HT-29 (cell line): ENCODE measurements at regions not wholly inside any gene's neighbourhood (a gene's known extent, or its start where the extent isn't known, plus 50 kb on each side); places are given as distances from the start of the nearest gene placed in this dataset.
"Not testable (repeated sequence)": the region's sequence is repeated elsewhere in the genome, so short reads cannot be mapped to it uniquely, and the experiment has no call there.

Source experiments
- DNase-seq: peaks from one replicate; pipeline ENCODE4 v3.0.0-alpha.2; 2015; ENCODE audit warnings: low spot score

GRCh38 chr11:81987829-81988472, 745.7 kb downstream of the FAM181B start:
- no peak for DNase-seq

DNA sequence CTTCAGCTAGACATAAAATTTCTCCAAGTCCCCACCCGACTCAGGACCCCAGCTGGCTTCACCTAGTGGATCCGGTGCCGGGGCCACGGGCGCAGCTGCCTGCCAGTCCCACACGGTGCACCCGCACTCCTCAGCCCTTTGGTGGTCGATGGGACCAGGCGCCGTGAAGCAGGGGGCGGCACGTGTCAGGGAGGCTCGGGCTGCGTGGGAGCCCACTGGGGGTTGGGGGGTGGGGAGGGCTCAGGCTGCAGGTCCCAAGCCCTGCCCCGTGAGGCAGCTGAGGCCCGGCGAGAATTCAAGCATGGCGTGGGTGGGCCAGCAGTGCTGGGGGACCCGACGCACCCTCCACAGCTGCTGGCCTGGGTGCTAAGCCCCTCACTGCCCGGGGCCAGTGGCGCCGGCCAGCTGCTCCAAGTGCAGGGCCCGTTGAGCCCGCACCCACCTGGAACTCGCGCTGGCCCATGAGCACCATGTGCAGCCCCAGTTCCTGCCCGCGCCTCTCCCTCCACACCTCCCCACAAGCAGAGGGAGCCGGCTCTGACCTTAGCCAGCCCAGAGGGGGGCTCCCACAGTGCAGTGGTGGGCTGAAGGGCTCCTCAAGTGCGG, 747.0 kb downstream of the FAM181B start:
- DNase-seq, result no peak

DNA sequence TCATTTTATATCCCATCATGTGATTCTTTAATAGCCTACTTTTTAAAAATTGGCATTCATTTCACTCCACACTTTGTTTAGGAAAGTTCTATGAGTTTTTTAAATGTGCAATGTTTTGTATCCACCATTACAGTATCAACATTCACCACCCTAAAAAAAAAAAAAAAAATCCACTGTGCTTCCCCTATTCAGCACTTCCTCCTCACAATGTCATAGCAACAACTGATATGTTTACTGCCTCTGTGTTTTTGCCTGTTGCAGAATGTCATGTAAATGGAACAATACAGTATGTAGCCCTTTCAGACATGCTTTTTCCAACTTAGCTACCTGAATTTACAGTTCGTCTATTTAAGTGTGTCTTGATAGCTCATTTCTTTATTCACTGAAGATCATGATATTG, 754.2 kb downstream of the FAM181B start:
- DNase-seq, result no peak

GRCh38 chr11:81975261-81975900, 758.3 kb downstream of the FAM181B start:
- DNase-seq, result no peak

DNA sequence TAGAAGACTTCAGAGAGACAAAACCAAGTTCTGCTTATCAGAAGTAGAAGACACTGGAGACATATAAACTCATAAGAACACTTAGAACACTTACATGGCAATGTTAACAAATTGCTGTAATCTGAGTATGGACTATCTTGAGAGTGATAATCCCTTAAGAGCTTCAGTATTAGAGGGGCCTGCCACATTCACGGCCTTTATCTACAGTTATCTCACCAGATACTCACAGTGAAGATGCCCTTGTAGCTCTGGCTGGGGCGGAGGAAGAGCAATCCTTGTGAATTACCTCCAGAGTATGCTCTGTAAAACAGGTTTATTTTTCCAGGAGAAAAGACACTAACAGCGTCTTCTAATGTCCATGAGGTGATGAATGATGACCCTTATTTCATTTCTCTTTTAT, 762.8 kb downstream of the FAM181B start:
- no peak for DNase-seq

DNA sequence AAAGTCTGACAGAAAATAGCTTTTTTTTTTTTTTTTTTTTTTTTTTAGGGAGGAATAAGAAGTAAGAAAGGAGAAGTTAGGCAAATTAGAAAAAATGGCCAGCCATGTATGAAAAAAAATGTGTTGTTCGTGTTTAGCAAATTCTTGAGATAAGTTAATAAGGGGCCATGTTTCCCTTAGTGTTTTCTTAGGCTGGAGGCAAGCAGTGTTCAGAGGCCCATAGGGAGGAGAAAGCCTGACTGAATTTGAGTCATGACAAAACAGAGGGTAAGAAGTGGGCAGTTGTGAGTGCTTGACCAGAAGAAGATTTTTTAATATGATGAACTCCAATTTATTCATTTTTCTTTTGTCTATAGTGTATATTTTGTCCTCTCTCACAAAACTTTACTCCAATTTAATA, 766.4 kb downstream of the FAM181B start:
- DNase-seq, result no peak

- DNase-seq, result no peak
Measured at GRCh38 chr11:81966340-81966739, 767.3 kb downstream of the FAM181B start.

DNA sequence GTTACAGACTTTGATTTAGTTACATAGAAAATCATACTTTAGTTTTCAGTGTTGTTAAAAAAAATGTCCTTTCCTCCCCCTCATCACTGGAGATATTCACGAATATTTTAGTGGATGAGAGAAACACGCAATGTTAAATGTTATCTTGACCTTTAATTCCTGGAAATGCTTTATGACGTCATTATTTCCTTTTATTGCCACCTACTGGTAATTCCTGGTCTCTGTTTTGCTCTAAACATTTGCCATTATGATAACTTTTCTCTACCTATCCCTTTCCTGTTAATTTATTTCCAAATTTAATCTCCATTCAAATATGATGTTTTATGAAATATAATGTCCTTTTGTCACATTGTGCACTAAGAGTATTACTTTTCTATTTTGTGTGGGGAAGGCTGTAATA, 770.6 kb downstream of the FAM181B start:
- peak; percentile 23 for DNase-seq

DNA sequence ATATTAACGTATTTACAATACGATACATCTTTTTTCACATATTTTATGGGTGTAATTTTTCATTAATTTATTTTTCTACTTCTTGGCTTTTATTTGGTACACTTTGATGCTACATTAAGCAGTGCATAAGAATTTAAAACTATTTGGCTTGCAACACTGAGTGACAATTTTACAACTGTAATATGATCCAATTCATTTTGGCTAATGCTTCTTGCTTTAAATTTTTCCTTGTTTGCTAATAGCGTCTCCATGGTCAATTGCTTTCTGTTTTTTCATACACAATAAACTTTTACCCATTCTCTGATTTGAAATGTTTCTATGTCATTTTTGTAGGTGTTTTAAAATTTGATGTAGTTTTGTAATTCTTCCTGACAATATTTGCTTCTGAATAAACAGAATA, 773.2 kb downstream of the FAM181B start:
- DNase-seq, result no peak

DNA sequence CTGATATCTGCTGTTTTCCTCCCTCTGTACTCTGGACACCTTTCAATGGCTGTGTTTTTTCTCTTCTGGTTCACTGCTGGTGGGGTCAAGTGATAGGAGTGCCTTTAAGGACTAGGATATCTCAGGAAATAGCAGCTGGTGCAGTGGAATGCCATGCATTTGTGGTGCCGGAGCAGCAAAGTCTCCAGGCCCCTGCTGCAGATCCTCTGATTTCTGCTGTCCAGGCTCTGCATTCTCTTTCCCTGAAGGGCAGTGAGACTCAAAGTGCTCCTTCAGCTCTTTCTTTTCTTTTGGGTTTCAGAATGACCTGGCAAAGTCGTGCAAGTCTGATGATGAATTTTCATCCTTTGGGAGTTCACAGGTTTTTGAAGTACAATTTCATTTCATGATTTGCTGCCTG, 774.3 kb downstream of the FAM181B start:
- no peak for DNase-seq

DNA sequence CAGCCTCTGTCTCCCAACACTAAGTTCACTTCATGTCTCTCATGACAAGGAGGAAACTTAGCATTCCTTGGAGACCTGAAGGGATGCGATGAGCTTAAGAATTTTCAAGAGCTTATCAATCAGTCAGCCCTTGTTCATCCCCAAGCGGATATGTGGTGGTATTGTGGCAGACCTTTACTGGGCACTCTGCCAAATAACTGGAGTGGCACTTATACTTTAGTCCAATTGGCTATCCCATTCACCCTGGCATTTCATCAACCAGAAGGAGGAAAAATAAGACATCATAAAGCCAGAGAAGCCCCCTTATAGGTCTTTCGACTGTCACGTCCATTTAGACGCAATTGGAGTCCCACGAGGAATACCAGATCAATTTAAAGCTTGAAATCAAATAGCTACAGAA, 779.4 kb downstream of the FAM181B start:
- DNase-seq, result not testable (repeated sequence)

DNA sequence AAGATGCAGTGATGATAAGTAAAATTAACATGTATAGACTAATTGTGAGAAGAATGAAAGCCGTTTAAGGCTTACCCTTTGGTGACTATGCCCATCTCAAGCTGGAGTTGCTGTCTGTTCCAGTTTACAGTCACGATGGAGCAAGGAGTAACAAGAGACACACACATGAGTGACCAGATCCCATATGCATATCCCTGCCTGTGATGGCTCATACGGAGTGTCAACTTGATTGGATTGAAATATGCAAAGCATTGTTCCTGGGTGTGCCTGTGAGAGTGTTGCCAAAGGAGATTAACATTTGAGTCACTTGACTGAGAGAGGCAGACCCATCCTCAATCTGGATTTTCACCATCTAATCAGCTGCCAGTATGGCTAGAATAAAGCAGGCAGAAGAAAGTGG, 786.8 kb downstream of the FAM181B start:
- no peak for DNase-seq

DNA sequence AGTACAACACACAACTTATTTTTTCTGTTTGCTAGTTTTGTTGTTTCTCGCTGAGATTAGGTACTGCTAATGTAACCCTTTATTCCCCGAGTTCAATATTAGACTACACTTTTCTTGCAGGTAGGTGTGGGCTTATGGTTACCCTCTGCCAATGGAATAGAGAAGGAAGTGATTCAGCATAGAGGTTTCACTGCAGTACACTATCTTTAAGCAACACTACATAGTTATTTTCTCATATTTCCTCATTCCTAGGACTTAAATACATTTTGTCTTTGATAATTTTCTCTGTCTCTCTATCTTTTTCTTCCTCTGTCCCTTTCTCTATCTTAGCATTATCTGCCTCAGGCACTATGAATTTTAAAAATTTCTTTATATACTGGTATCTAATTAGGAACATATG, 791.0 kb downstream of the FAM181B start:
- DNase-seq, result no peak

GRCh38 chr11:81941998-81942397, 791.7 kb downstream of the FAM181B start:
- DNase-seq, result no peak

- no peak for DNase-seq
Measured at GRCh38 chr11:81932303-81932702, 801.4 kb downstream of the FAM181B start.

- DNase-seq, result no peak
Measured at GRCh38 chr11:81920205-81920604, 813.5 kb downstream of the FAM181B start.

- DNase-seq, result no peak
Measured at GRCh38 chr11:81916451-81916850, 817.2 kb downstream of the FAM181B start.

DNA sequence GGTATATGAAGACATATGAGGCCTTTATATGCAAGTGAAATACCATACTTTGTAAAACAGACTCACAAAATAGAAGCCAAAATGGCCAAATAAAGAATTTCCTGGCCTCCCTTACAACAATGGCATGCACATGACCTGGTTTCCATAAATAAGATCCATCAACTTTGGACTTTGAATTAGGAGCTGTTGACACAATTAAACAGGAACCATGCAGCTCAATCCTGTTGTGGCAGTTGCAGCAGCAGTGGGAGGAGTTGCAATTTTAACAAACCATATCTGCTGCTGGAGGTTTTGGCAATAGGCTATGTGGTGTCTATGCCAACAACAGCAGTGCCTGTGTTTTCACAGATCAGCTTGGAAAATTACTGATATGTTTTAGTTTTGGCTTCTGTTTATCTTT, 818.6 kb downstream of the FAM181B start:
- no peak for DNase-seq

DNA sequence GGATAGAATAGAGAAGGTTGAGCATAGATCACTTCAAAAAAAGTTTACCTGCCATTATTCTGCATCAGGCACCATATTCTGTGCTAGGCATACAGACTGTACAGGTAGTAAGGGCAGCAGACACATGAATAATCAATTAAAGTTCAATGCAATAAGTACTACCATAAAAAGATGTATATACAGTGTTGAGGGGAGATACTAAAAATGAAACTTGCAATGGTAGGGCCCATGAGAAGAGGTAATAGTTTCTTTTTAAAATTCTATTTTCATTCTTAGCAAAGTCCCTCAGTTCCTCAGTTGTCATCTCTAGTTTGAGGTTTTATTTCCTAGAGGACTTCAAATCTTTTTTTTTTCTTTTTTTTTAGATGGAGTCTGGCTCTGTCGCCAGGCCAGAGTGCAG, 819.9 kb downstream of the FAM181B start:
- DNase-seq, result no peak

DNA sequence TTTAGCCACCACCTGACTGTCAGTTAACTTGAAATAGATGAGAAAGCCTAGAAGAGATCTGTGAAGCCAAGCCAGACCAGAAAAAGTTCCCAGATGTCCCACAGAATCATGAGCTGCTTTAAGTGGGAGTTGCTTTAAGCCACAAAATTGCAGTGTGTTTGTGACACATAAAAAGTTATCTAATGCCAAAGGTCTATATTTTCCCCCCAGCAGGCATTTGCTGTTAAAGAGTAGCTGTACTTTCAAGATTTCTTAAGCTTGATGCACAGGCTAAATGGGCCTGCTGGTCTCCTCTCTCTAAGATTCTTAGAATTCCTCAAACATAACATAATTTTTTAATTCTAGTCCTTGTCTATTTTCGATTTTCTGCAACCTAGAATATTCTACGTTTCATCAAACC, 825.7 kb downstream of the FAM181B start:
- DNase-seq, result no peak

- DNase-seq, result no peak
Measured at GRCh38 chr11:81899156-81899555, 834.5 kb downstream of the FAM181B start.

DNA sequence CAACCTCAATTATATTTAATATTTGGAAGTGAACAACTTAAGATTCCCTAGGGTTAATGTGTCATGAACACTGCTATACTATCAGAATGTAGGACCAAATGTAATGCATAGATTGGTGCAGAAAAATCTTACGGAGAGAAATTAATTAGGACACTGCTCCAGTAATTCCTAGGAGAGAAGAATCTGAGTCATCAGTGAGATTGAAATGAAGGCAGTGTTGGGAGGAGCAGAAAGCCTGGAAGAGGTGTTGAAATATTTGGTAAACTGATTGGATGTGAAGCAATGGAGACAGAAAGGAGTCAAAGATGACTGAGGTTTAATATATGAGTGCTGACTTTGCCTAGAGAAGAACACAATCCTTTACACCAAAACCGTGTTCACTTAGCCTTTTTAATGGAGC, 836.0 kb downstream of the FAM181B start:
- no peak for DNase-seq

- no peak for DNase-seq
Measured at GRCh38 chr11:81895258-81895657, 838.4 kb downstream of the FAM181B start.
